ENCODE measurements at regions not wholly inside any gene's neighbourhood (a gene's known extent, or its start where the extent isn't known, plus 50 kb on each side); places are given as distances from the start of the nearest gene placed in this dataset.

DNA sequence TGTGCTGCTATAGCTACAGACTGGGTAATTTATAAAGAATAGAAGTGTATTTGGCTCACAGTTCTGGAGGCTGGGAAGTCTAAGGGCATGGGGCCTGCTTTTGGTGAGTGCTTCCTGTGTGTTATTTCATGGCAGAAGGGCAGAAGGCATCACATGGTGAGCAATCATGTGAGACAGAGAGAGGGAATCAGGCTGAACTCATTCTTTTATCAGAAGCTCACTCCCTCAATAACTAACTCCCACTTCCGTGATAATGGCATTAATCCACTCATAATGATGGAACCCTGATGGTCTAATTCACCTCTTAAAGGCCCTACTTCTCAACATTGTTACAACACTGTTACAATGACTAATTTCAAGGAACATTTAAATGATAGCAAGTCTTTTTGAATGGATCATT, 129.4 kb downstream of the FAT4 start:
- DNase-seq: no peak

DNA sequence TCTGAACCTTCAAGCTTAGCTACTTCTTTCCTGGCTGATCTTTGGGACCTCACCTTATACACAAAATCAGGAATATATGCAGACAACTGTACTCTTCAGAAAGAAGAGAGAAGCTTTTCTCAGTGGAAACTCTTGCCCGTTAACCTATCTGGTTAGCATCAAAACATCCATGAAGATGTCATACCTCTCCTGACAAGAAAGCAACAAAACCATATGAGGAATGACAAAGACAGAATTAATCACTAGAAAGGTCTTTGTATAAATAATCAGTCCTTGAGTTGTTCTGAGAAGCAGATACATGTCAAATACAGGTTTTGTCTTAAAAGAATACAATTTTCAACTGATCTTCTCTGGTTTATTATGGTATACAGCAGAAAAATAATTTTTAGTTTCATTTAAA, 130.8 kb downstream of the FAT4 start:
- DNase-seq: no peak

DNA sequence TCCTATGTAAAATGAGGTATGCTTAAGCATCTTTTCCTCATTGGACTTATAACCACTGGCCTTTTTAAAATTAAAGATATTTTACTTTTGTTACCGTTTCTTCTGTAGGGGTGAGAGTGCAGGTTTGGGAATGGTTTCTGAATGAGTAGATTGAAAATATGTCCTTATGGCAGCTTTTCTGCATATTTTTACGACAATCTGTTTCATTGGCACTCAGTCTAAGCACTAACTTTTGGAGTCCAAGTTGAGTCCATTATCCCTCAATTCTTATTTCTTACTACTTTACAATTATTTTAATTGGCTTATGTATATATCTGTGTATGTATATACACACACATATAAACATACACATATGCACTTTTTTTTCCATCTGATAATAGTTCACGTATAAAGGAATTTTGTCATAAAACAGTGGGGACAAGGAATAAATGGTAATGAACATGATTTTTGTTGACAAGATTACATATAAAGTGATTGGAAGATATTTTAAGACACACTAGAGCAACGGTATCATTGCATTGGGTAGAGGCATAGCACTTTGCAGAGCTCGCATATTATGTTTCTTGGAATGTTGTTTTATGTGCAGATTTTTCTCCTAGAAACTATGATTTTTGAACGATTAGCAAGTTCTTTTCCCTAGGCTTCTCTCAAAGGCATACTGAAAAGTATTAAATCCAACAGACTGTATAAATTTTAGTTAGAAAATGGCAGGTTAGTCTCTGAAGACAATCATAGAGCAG, 133.0 kb downstream of the FAT4 start:
- no peak for DNase-seq

DNA sequence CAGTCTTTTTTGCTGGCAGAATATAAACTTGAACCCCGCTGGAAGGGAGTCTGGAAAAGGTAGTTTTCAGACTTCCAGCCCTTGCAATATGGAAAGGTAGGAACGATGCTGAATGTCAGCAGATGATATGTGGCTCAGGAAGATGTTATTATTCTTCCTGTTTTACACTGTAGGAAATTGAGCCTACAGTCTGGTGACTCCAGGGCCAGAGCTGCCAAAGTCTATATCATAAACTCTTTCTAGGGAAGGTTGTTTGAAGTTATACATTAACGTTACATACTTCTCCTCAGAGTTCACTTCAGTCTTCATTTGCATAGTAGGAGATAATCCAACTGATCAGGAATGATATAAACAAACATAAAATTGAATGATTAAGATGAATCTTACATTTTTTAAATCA, 141.3 kb downstream of the FAT4 start:
- no peak for DNase-seq

DNA sequence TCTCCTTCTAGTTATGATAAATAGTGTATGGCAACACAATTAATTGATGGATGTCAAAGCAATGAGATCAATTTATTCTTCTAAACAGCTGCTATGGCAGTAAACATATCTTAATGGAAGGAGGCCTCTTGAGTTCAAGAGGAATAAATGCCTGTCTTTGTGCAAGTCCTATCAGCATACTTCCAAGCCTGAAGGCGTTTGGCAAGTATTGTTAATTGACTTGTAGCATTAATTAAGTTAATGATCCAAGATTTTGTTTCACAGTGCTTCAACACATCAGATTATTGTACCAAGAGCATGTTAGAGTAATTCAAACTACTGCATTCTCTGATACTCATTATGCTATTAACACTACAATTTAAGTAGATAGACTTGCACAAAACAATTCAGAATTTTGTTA, 144.8 kb downstream of the FAT4 start:
- DNase-seq: no peak

DNA sequence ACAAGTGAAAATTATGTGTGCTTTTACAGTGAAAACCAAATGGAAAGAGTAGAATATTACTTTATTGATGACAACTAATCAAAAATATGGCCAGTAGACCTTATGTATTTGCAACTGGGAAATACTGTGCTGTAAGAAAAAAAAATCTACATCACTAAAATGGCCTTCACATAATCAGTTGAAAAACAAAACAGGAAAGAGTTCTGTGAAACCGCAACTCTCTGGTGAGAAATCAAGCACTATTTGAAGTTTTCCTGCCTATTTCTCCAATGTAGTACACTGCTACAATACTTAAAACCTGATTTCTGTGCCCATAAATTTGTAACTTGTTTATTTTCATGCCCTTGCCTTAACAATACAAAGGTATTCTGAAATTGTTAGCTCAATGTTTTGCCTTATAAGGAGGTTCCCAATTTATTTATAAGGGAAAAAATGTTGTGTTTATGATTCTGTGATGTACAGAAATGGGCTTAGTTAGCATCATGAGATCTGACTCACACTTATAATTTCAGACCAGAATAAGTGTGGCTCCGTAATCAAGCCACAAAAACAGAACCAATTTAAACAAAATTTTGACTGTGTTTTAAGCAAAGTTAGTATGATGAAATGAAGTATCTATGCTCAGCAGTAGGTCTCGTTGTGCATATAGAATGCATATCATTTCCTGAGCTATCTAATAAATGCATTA, 147.1 kb downstream of the FAT4 start:
- DNase-seq: no peak

DNA sequence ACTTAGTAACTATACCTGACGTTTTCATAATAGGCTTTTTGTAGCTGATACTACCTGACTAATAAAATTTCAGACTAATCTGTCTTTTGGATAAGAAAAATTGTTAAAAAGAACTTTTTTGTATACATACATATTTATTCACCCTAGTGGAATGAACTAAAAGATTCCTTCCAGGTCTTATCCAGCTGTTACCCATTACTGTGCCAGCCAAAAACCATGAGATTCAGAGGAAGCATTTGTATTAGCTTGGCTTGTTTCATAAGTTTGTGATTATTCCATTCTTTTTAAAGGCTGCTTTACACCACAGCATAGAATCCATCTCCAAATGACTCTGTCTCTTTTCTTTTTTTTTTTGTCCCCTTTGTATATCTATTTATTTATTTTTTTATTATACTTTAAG, 149.4 kb downstream of the FAT4 start:
- DNase-seq: no peak

DNA sequence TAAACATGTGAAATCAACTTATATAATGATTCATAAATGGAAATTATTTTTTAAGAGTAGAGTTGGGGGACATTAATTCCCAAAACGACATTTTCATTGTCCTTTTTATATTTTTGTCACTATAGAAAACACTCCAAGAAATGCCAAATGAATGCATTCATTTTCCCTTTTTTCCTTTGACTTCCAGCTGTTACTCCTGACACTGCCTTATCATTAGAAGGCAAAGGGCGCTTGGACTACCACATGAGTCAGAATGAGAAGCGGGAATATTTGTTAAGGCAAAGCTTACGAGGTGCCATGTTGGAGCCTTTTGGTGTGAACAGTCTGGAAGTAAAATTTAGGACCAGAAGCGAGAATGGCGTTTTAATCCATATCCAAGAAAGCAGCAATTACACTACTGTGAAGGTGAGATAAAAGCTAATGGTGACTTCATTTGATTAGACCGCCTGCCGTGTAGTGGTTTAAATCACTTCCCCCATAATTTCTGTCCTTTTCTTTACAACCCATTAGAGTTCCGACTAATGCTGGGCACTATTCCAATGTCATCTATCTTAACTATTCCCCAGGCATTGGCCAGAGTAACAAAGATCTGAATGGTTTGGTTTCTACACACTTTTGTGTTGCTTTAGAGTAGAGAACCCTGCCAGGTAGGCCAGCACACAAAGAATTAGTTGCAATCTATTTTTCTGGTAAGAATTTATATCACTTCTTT, 166.7 kb downstream of the FAT4 start:
- DNase-seq: no peak

DNA sequence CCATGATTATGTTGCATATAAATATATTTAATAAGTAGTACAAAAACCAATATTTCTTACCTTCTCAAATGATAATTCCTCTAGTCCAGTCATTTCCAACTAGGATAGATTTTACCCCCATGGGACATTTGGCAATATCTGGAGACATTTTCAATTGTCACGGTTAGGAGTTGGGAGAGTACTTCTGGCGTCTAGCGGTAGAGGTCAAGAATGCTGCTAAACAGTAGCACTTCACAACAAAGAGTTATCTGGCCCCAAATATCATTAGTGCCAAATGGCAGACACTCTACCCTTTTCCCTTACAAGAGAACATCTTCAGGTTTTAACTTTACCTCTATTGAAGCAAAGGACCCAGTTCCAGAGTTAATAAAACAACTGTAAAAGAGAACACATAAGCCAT, 168.1 kb downstream of the FAT4 start:
- no peak for DNase-seq

DNA sequence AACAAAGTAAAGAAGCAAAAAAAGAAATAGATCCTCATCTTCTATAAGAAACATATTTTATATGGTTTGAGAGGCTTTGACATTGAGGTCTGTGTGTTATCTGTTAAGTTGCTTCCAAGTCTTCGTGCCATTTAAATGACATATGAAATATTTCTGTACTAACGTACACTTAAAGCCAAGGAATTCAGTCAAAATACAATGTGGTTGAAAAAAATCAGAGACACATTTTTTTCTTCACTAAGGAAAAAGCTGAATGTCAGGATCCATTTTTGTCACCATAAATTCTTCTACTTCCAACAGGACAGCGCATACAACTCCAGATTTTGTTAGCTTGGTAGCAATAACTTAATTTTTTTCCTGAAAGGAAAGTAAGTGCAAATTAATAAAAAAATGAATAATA, 168.5 kb downstream of the FAT4 start:
- DNase-seq: no peak

DNA sequence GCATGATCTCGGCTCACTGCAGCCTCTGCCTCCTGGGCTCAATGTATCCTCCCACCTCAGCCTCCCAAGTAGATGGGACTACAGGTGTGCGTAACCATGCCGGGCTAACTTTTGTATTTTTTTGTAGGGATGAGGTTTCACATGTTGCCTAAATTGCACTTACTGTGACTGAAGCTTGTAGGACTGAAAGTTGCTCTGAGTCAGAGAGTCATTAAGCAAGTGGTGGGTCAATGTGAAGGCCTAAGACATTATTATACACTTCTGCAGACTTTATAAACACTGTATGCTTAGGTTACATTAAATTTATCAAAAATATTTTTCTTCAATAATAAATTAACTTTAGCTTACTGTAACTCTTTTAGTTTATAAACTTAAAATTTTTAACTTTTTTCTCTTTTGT, 170.2 kb downstream of the FAT4 start:
- DNase-seq: no peak

DNA sequence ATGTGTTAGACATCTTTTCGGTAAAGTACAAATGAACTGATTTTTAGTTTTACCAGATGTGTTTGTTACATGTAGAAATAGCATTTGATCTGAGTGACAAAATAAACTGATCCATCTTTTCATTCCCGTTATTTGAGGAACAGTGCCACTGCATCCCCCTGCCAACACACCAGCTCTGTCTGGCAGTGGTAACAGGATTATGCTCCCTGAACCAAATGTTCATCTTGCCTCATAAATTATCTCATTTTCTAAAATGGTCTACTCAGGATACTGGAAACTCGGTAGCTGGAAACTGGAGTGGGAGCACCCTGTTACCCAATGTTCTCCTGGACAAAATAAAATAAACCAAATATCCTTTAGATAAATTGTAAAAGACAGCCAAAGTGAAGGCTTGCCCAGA, 171.6 kb downstream of the FAT4 start:
- DNase-seq: no peak

DNA sequence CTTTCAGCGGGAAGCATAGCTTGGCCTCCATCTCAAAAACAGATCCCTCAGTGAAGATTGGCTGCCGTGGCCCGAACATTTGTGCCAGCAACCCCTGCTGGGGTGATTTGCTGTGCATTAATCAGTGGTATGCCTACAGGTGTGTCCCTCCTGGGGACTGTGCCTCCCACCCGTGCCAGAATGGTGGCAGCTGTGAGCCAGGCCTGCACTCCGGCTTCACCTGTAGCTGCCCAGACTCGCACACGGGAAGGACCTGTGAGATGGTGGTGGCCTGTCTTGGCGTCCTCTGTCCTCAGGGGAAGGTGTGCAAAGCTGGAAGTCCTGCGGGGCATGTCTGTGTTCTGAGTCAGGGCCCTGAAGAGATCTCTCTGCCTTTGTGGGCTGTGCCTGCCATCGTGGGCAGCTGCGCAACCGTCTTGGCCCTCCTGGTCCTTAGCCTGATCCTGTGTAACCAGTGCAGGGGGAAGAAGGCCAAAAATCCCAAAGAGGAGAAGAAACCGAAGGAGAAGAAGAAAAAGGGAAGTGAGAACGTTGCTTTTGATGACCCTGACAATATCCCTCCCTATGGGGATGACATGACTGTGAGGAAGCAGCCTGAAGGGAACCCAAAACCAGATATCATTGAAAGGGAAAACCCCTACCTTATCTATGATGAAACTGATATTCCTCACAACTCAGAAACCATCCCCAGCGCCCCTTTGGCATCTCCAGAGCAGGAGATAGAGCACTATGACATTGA, 175.4 kb downstream of the FAT4 start:
- no peak for DNase-seq

DNA sequence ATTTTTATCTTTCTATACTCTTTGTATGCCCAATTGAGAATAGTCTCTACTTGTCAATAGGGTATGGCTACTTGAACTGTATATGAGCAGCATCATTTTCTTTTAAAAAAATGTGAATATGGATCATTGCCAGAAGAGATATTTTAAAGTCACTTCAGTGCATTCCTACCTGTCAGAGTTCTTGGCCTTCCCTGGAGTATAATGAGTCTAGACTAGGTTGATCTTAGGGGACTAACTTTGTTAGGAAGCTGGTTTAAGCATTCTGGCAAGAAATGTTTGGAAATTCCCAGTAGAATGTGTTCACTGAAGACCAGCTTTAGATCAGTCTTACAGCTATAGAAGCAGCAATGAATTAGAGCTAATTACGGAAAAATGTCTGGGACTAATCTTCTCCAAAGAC, 178.2 kb downstream of the FAT4 start:
- DNase-seq: no peak

DNA sequence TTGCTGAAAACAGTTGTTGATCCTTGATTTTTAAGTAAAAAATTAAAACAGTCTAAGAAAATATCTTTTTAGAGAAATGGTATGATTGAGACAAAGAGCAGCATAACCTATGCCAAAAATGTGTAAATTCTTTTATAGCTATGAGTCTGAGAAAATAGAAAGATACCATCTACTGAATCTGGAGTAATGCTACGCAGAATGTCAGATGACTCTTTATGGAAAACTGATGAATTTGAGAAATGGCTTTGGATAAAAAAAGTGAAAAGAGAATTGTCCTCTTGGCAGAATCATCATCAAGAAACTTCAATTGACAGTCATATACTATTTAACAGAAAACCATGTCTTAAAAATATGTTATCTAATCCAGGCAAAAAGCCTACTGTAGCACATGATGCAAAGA, 183.1 kb downstream of the FAT4 start:
- DNase-seq: no peak

DNA sequence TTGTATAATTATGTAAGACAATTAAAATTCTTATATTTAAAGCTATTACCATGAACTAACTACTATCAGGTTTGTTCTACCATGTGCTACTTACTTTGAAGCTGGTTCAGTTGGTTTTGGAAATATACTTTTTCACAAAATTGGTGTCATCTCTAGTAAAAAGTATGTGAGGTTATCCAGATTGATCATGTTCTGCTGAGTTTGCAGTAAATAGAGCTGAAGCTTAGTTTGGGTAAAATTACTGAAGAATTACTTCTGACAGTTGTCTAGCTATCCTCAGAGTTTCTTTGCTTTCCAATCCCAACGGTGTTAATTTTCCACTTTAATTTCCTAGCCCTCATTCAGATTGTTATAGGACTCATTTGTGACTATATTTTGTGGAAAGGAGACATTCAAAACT, 184.2 kb downstream of the FAT4 start:
- DNase-seq: no peak

DNA sequence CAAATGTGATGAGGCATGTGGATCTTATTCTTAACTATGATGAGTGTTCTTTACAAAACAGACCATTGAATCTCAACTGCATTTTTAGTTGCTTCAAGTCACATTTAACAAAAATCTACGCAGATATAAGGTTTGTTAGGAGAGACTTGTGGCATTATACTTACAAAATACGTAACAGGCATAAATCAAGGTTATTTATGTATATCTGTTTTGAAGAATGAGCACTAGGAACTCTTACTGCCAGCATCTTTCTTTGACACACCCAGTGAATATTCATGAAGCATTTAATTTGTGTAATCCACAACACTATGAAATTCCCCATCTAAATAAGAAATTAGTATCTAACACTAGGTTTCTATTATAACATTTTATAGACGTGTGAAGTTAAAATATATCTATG, 186.3 kb downstream of the FAT4 start:
- DNase-seq: no peak

DNA sequence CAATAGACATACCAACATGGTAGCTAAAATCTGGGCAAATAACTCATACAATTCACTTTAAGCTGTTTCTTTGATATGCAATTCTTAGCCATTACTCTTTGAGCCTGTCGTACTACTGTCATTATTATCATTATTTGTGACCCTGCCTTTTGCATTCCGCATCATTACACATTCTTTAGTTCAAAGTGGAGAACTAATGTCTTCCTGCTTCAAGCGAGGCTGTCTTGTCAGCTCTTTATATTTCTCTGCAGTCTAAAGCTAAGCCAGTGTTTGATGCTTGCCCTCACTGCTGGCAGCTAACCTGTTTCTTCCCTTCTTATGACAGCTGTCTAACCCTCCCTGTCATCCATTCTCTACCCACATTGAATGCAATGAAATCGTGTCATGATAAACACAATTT, 186.8 kb downstream of the FAT4 start:
- DNase-seq: no peak

DNA sequence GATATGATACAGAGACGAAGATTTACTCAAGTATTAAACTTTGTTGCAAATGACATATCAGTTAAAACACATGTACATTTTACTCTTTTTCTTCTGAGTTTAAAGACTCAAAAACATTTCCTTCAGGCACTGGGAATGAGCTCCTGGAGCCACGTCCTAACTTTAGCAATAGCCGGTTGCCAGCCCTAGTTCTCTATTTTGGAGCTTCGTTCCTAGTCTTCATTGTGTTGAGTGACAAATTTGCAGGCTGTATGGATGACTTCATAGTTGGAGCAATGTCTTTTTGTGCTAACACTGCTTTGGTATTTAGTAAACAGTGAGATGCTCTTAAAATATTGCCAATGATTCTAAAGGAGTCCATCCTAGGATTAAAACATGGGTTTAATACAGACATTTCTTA, 190.9 kb downstream of the FAT4 start:
- no peak for DNase-seq

DNA sequence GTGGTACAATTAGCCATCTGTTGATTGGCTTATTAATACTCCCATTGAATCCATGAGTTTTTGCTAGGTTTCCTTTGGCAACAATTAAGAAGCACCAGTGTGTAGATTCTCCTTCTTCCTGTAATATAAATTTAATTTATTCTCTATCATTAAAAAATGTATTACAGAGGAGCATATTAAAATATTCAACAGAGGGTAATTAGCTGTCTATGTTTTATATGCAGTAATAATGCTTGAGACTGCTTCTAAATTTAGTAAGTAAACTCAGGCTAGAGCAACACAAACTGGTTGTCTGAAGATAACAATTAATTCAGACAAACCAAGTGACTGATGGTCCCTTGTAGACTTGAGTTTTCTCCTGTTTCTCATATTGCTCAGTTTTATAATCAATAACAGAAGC, 192.4 kb downstream of the FAT4 start:
- no peak for DNase-seq

DNA sequence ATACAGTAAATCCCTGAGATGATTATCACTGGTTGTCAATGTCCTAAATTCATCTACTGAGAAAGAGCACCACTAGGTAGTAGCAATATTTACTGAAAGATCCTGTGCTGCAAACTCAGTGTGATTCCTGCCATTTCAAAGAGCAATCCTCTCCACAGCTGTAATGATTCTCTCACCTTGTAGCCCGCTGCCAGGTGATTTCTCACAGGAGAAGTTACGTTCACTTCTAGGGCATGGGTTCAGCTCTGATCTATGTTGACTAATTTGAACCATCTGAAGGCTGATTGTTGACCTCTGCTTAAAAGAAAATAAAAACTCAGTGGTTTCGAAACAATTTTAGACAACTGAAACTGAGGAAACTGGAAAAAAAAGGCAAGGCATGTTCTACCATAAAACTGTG, 197.0 kb downstream of the FAT4 start:
- no peak for DNase-seq

DNA sequence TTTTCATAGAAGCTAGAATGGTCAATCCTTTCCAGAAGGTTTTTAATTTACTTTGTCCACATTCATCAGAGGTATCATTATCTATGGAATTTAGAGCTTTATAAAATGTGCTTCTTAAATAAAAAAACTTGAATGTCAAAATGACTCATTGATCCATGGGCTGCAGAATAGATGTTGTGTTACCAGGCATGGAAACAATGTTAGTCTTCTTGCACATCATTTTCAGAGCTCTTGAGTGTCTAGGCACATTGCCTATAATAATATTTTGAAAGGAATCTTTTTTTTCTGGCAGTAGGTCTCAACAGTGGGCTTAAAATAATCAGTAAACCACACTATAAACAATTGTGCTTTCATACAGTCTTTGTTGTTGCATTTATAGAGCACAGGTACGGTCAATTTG, 200.3 kb downstream of the FAT4 start:
- DNase-seq: no peak

DNA sequence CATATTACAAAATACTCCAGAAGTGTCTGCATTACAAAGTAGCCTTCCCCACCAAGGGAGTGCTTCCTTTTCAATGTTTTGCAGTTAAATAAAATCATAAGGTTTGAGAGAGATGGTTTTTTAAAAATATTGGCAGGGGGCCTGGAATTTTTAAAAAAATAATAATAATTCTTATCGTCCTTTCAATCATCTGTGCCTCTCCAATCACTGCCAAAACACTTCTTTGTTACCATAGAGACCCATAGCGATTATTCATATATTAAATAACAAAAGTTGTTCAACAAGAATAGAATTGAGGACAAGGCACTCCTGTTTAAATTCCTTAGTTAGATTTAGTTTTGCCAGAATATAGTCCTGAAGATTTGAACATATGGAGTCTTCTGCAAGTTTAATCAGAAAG, 203.1 kb downstream of the FAT4 start:
- DNase-seq: no peak

DNA sequence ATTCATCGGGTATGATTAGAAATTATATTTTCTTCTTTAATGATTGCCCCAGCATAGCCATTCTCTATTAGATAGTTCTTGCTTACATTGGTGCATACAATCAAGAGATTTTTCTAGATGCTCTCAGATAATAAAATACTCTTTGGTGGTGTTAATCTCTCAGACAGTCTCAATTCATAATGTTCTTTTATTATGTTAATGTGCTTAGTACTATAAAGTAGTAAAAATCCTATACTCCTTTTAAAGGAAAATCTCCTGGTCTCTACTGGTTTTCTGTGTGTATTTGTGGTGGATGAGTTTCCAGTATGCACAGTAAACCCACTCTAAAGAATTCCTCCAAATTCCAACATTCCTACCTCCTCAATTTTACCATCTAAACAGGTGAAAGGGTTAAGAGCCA, 203.5 kb downstream of the FAT4 start:
- DNase-seq: no peak

Data from Kasumi-1 (cell line).